ENCODE measurements at regions not wholly inside any gene's neighbourhood (a gene's known extent, or its start where the extent isn't known, plus 50 kb on each side); places are given as distances from the start of the nearest gene placed in this dataset.
A peak's percentile ranks its signal among the peaks of the same experiment; 100 is the strongest.
"Not testable (repeated sequence)": the region's sequence is repeated elsewhere in the genome, so short reads cannot be mapped to it uniquely, and the experiment has no call there.

DNA sequence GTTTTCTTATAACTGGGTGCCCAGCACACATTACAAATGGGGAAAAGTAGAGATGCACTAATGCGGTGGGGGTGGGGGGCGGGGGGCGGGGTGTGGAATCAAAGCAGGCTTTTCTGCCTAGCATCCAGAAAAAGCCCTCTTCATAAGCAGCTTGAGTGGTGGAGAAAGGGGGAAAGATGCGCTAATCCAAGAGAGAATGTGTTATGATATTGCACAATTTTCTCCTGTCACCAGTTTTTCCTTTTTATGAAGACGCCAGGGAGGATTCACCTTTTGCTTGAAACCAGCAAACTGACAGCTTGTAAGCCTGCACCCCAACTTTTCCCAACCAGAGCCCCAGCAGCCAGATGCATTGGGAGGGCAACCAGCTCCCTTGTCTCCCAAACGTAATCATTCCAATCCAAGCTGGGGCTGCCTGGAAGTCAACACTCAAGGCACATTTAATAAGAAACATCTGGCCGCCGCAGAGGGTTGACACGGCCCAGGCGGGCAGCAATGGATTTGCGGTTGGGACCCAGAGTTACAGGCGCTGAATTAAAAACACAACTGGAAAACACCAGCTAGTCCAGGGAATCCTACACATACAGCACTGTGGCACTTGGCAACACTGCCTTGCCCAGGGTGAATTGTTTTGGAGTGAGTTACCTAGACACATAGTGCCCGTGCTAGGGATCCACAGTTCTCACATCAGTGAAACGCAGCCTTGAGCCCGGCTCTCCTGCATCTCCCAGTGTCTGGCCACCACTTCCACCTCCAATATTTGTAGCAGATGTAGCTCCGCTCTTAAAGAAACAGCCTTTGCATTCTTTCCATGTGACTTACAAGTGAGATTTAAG lies 218.5 kb upstream of the PRICKLE2 start:
- Histone ChIP-seq H3K27ac (ENCODE audit: low read depth in 1 of 3, low read length in 2 of 3) (peak overlapping the region in 2 of 3 donors; percentile 17 to 51), H3K36me3 (ENCODE audit: control insufficient read depth in 3 of 3, insufficient read depth in 2 of 3, low read depth in 1 of 3, low read length in 3 of 3) (no peaks in the 10 kb centered on the region), H3K4me3 (ENCODE audit: low read depth in 1 of 3, low read length in 3 of 3) (peak overlapping the region in 1 of 3 donors; percentile 49), H3K4me1 (ENCODE audit: control insufficient read depth in 3 of 3, insufficient read depth in 2 of 3, low read depth in 1 of 3, low read length in 2 of 3) (peaks cover 0 to 4% (median 3%) of the 10 kb centered on the region in 3 donors), H3K27me3 (ENCODE audit: control insufficient read depth in 3 of 3, insufficient read depth in 3 of 3, low read length in 3 of 3) (peaks cover 0 to 49% (median 2%) of the 10 kb centered on the region in 3 donors), H3K9me3 (ENCODE audit: control insufficient read depth in 2 of 2, insufficient read depth in 1 of 2, low read depth in 1 of 2, low read length in 1 of 2) (no peaks in the 10 kb centered on the region)
- WGBS, 3 donors: 55 to 67% (median 65%) methylated on average over 16 of the region's 16 CpGs
- DNase-seq: peak in 1 of 2 donors; percentile 8
- FAIRE-seq: no peak

DNA sequence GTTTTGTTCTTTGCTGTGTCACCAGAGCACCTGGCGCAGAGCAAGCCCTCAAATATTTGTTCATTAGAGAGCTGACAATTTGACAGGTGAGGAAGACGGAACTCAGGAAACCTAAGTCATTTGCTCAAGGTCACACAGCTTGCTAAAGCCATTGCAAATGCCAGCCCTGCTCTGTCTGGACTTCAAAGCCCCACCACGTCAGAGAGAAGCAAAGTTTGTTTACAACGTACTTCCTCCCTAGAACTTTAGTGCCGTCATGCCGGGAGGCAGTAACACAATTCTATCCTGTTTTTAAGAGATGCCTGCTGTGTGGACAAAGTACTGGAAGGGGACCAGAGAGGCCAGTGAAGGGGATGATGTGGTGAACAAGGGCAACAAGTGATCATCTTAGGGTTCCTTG lies 216.6 kb upstream of the PRICKLE2 start:
- H3K27ac ChIP-seq (ENCODE audit: low read depth in 1 of 3, low read length in 2 of 3): no peak overlapping the region
- H3K4me3 ChIP-seq (ENCODE audit: low read depth in 1 of 3, low read length in 3 of 3): no peak overlapping the region
- FAIRE-seq (no peak), DNase-seq (peak in 1 of 2 donors; percentile 16)
- H3K27me3 ChIP-seq (ENCODE audit: control insufficient read depth in 3 of 3, insufficient read depth in 3 of 3, low read length in 3 of 3): peaks cover 0 to 46% (median 2%) of the 10 kb centered on the region in 3 donors
- no peaks in the 10 kb centered on the region for H3K9me3 ChIP-seq (ENCODE audit: control insufficient read depth in 2 of 2, insufficient read depth in 1 of 2, low read depth in 1 of 2, low read length in 1 of 2)
- peaks cover 0 to 4% (median 3%) of the 10 kb centered on the region in 3 donors for H3K4me1 ChIP-seq (ENCODE audit: control insufficient read depth in 3 of 3, insufficient read depth in 2 of 3, low read depth in 1 of 3, low read length in 2 of 3)
- 18 to 35% (median 28%) methylated on average over 6 of the region's 6 CpGs for WGBS, 3 donors
- H3K36me3 ChIP-seq (ENCODE audit: control insufficient read depth in 3 of 3, insufficient read depth in 2 of 3, low read depth in 1 of 3, low read length in 3 of 3): no peaks in the 10 kb centered on the region

- DNase-seq: peak in 1 of 2 donors; percentile 12
- Histone ChIP-seq H3K36me3 (ENCODE audit: control insufficient read depth in 3 of 3, insufficient read depth in 2 of 3, low read depth in 1 of 3, low read length in 3 of 3) (no peaks in the 10 kb centered on the region), H3K9me3 (ENCODE audit: control insufficient read depth in 2 of 2, insufficient read depth in 1 of 2, low read depth in 1 of 2, low read length in 1 of 2) (no peaks in the 10 kb centered on the region), H3K27me3 (ENCODE audit: control insufficient read depth in 3 of 3, insufficient read depth in 3 of 3, low read length in 3 of 3) (peaks cover 0 to 36% (median 2%) of the 10 kb centered on the region in 3 donors), H3K27ac (ENCODE audit: low read depth in 1 of 3, low read length in 2 of 3) (no peak overlapping the region), H3K4me1 (ENCODE audit: control insufficient read depth in 3 of 3, insufficient read depth in 2 of 3, low read depth in 1 of 3, low read length in 2 of 3) (peaks cover 0 to 4% (median 3%) of the 10 kb centered on the region in 3 donors), H3K4me3 (ENCODE audit: low read depth in 1 of 3, low read length in 3 of 3) (no peak overlapping the region)
- 51 to 67% (median 56%) methylated on average over 4 of the region's 4 CpGs for WGBS, 3 donors
- no peak for FAIRE-seq
Measured at GRCh38 chr3:64440498-64440897, 215.2 kb upstream of the PRICKLE2 start.

DNA sequence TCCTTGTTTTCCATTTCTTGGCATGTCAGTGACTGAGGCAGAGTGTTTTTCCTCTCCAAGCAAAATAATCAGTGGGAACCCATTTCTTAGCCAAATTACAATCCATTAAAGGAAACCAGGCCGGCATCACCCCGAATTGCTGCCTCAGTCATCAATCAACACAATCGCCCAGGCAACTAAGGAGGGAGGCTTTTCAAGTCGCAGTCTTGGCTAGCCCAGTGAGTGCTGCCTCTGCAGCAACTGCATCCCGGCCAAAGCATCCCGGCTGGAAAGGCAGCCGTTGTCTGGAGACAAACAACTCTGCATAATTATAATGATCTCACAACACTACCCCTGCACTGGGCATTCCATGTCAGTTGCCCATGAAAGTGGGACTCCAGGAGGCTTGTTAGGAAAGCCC lies 213.5 kb upstream of the PRICKLE2 start:
- Histone ChIP-seq H3K27ac (ENCODE audit: low read depth in 1 of 3, low read length in 2 of 3) (no peak overlapping the region), H3K4me3 (ENCODE audit: low read depth in 1 of 3, low read length in 3 of 3) (no peak overlapping the region), H3K27me3 (ENCODE audit: control insufficient read depth in 3 of 3, insufficient read depth in 3 of 3, low read length in 3 of 3) (peaks cover 0 to 22% (median 0%) of the 10 kb centered on the region in 3 donors), H3K36me3 (ENCODE audit: control insufficient read depth in 3 of 3, insufficient read depth in 2 of 3, low read depth in 1 of 3, low read length in 3 of 3) (no peaks in the 10 kb centered on the region), H3K4me1 (ENCODE audit: control insufficient read depth in 3 of 3, insufficient read depth in 2 of 3, low read depth in 1 of 3, low read length in 2 of 3) (peaks cover 0 to 4% (median 0%) of the 10 kb centered on the region in 3 donors), H3K9me3 (ENCODE audit: control insufficient read depth in 2 of 2, insufficient read depth in 1 of 2, low read depth in 1 of 2, low read length in 1 of 2) (peaks cover 0 to 4% of the 10 kb centered on the region in 2 donors)
- no peak for FAIRE-seq
- no peak for DNase-seq
- 48 to 81% (median 63%) methylated on average over 7 of the region's 7 CpGs for WGBS, 3 donors

DNA sequence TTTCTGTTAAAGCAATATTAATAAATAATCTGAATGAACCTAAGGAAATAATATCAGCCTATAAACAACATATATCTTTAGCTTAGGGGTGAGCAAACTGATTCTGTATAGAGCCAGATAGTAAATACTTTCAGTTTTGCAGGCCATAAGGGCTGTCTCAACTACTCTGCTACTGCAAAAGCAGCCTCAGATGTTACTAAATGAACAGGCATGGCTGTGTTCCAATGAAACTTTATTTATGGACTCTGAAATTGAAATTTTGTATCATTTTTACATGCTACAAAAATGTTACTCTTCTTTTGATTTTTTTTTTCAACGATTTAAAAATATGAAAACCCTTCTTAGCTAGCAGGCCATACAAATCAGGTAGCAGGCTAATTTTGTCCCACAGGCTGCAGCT lies 212.8 kb upstream of the PRICKLE2 start:
- Histone ChIP-seq H3K9me3 (ENCODE audit: control insufficient read depth in 2 of 2, insufficient read depth in 1 of 2, low read depth in 1 of 2, low read length in 1 of 2) (peaks cover 0 to 4% of the 10 kb centered on the region in 2 donors), H3K27me3 (ENCODE audit: control insufficient read depth in 3 of 3, insufficient read depth in 3 of 3, low read length in 3 of 3) (peaks cover 0 to 19% (median 0%) of the 10 kb centered on the region in 3 donors), H3K27ac (ENCODE audit: low read depth in 1 of 3, low read length in 2 of 3) (no peak overlapping the region), H3K36me3 (ENCODE audit: control insufficient read depth in 3 of 3, insufficient read depth in 2 of 3, low read depth in 1 of 3, low read length in 3 of 3) (no peaks in the 10 kb centered on the region), H3K4me1 (ENCODE audit: control insufficient read depth in 3 of 3, insufficient read depth in 2 of 3, low read depth in 1 of 3, low read length in 2 of 3) (peaks cover 0 to 4% (median 0%) of the 10 kb centered on the region in 3 donors), H3K4me3 (ENCODE audit: low read depth in 1 of 3, low read length in 3 of 3) (no peak overlapping the region)
- FAIRE-seq (no peak), DNase-seq (no peak)
- 58 to 97% (median 83%) methylated on average over 1 of the region's 1 CpG for WGBS, 3 donors

- Histone ChIP-seq H3K4me1 (ENCODE audit: control insufficient read depth in 3 of 3, insufficient read depth in 2 of 3, low read depth in 1 of 3, low read length in 2 of 3) (peaks cover 0 to 4% (median 0%) of the 10 kb centered on the region in 3 donors), H3K9me3 (ENCODE audit: control insufficient read depth in 2 of 2, insufficient read depth in 1 of 2, low read depth in 1 of 2, low read length in 1 of 2) (peaks cover 0 to 4% of the 10 kb centered on the region in 2 donors), H3K27me3 (ENCODE audit: control insufficient read depth in 3 of 3, insufficient read depth in 3 of 3, low read length in 3 of 3) (peaks cover 0 to 12% (median 0%) of the 10 kb centered on the region in 3 donors), H3K4me3 (ENCODE audit: low read depth in 1 of 3, low read length in 3 of 3) (no peak overlapping the region), H3K36me3 (ENCODE audit: control insufficient read depth in 3 of 3, insufficient read depth in 2 of 3, low read depth in 1 of 3, low read length in 3 of 3) (no peaks in the 10 kb centered on the region), H3K27ac (ENCODE audit: low read depth in 1 of 3, low read length in 2 of 3) (no peak overlapping the region)
- FAIRE-seq (no peak), DNase-seq (no peak)
- WGBS, 3 donors: 66 to 76% (median 71%) methylated on average over 5 of the region's 5 CpGs
Measured at GRCh38 chr3:64437131-64437530, 211.9 kb upstream of the PRICKLE2 start.

GRCh38 chr3:64435023-64435422 lies 209.8 kb upstream of the PRICKLE2 start:
- not testable (repeated sequence) for H3K27me3 ChIP-seq (ENCODE audit: control insufficient read depth in 3 of 3, insufficient read depth in 3 of 3, low read length in 3 of 3); H3K9me3 ChIP-seq (ENCODE audit: control insufficient read depth in 2 of 2, insufficient read depth in 1 of 2, low read depth in 1 of 2, low read length in 1 of 2); H3K27ac ChIP-seq (ENCODE audit: low read depth in 1 of 3, low read length in 2 of 3); DNase-seq; H3K36me3 ChIP-seq (ENCODE audit: control insufficient read depth in 3 of 3, insufficient read depth in 2 of 3, low read depth in 1 of 3, low read length in 3 of 3); FAIRE-seq; H3K4me1 ChIP-seq (ENCODE audit: control insufficient read depth in 3 of 3, insufficient read depth in 2 of 3, low read depth in 1 of 3, low read length in 2 of 3); H3K4me3 ChIP-seq (ENCODE audit: low read depth in 1 of 3, low read length in 3 of 3)
- 88 to 90% (median 89%) methylated on average over 2 of the region's 2 CpGs for WGBS, 3 donors

GRCh38 chr3:64432870-64433269 lies 207.6 kb upstream of the PRICKLE2 start:
- 76 to 87% (median 81%) methylated on average over 3 of the region's 3 CpGs for WGBS, 3 donors

More at GRCh38 chr3:64432870-64433269, 207.6 kb upstream of the PRICKLE2 start:
- no peaks in the 10 kb centered on the region for H3K4me1 ChIP-seq (ENCODE audit: control insufficient read depth in 3 of 3, insufficient read depth in 2 of 3, low read depth in 1 of 3, low read length in 2 of 3)
- H3K27me3 ChIP-seq (ENCODE audit: control insufficient read depth in 3 of 3, insufficient read depth in 3 of 3, low read length in 3 of 3): no peaks in the 10 kb centered on the region
- no peak overlapping the region for H3K4me3 ChIP-seq (ENCODE audit: low read depth in 1 of 3, low read length in 3 of 3)
- DNase-seq (no peak), FAIRE-seq (no peak)
- H3K27ac ChIP-seq (ENCODE audit: low read depth in 1 of 3, low read length in 2 of 3): no peak overlapping the region
- peaks cover 0 to 7% of the 10 kb centered on the region in 2 donors for H3K9me3 ChIP-seq (ENCODE audit: control insufficient read depth in 2 of 2, insufficient read depth in 1 of 2, low read depth in 1 of 2, low read length in 1 of 2)
- H3K36me3 ChIP-seq (ENCODE audit: control insufficient read depth in 3 of 3, insufficient read depth in 2 of 3, low read depth in 1 of 3, low read length in 3 of 3): no peaks in the 10 kb centered on the region

Measured in small intestine (tissue), 7 donors.